Keratinocyte (primary cell): ENCODE measurements at regions not wholly inside any gene's neighbourhood (a gene's known extent, or its start where the extent isn't known, plus 50 kb on each side); places are given as distances from the start of the nearest gene placed in this dataset.

Experiments
- EZH2 ChIP-seq: IDR thresholded peaks from one replicate; pipeline ENCODE4 v1.6.1; 2012; ENCODE audit warnings: inconsistent platforms, mild to moderate bottlenecking, low read length, moderate library complexity
- TF ChIP-seq, protein P1 (sequence below), 3 experiments: IDR thresholded peaks in 1 of 3; conservative IDR thresholded peaks in 1 of 3; optimal IDR thresholded peaks in 1 of 3; 2 replicates in 2 of 3; 3 replicates in 1 of 3; pipeline versions ENCODE3 to v1.5.1; 2011; ENCODE audit warnings: low read length in 3 of 3, mild to moderate bottlenecking in 3 of 3, moderate library complexity in 2 of 3, control low read depth in 1 of 3, inconsistent platforms in 1 of 3; ENCODE audit not compliant: insufficient read depth in 2 of 3; ENCODE audit errors: extremely low read depth in 1 of 3

DNA sequence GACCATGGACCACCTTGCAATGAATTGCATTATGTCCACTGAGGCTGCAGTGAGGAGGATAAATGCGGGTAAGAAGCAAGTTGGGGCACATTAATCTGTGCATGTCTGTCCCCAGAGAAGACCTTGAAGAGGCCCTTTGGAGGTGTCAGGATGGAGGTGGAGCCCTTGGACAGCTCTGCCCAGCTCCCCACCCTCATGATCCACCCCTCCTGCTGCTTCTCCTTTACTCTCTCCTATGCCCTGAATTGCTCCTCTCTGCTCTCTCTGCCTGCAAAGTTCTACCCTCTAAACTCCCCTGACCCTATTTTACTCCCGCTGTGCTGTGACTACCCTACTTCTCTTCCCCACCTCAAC lies 292.4 kb upstream of the USP24 start:
- TF ChIP-seq, protein P1, sequence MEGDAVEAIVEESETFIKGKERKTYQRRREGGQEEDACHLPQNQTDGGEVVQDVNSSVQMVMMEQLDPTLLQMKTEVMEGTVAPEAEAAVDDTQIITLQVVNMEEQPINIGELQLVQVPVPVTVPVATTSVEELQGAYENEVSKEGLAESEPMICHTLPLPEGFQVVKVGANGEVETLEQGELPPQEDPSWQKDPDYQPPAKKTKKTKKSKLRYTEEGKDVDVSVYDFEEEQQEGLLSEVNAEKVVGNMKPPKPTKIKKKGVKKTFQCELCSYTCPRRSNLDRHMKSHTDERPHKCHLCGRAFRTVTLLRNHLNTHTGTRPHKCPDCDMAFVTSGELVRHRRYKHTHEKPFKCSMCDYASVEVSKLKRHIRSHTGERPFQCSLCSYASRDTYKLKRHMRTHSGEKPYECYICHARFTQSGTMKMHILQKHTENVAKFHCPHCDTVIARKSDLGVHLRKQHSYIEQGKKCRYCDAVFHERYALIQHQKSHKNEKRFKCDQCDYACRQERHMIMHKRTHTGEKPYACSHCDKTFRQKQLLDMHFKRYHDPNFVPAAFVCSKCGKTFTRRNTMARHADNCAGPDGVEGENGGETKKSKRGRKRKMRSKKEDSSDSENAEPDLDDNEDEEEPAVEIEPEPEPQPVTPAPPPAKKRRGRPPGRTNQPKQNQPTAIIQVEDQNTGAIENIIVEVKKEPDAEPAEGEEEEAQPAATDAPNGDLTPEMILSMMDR (optimal IDR thresholded peaks at IDR 0.05 in 1 of 3, IDR thresholded peaks at IDR 0.05 in 1 of 3, conservative IDR thresholded peaks at IDR 0.05 in 1 of 3; ENCODE audit: extremely low read depth in 1 of 3, insufficient read depth in 2 of 3, low read length in 3 of 3), result no peak
- no peak for TF ChIP-seq EZH2
